Loucy (cell line): ENCODE measurements at regions not wholly inside any gene's neighbourhood (a gene's known extent, or its start where the extent isn't known, plus 50 kb on each side); places are given as distances from the start of the nearest gene placed in this dataset.

Experiments
- CTCF ChIP-seq: fragments of 200-600 bp; sonication (generic); conservative IDR thresholded peaks from 2 replicates; pipeline ENCODE4 v1.5.1; 2014; ENCODE audit warnings: mild to moderate bottlenecking, antibody characterized with exemption, low read length
- EZH2phosphoT487 ChIP-seq: fragments of 200-600 bp; IDR thresholded peaks from 2 replicates; pipeline ENCODE4 v1.6.1; 2018; ENCODE audit warnings: antibody characterized with exemption, mild to moderate bottlenecking, moderate library complexity, borderline replicate concordance

DNA sequence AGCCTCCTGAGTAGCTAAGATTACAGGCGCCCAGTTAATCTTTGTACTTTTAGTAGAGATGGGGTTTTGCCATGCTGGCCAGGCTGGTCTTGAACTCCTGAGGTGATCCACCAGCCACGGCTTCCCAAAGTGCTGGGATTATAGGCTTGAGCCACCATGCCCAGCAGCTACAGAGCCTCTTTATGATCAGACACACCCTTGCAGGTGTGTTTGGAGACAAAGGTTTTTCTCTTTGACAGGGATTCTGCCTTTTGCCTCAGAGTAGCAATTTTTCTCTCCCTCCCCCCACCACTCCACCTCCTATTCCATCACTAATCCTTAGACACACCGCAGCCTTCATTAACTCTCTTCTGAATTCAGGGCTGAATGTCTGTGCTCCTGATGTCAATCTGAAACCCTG is 152.2 kb upstream of the NFIA start:
- TF ChIP-seq CTCF (no peak), EZH2phosphoT487 (no peak)
